A549 (cell line): ENCODE measurements at regions not wholly inside any gene's neighbourhood (a gene's known extent, or its start where the extent isn't known, plus 50 kb on each side); places are given as distances from the start of the nearest gene placed in this dataset.
"Not testable (repeated sequence)": the region's sequence is repeated elsewhere in the genome, so short reads cannot be mapped to it uniquely, and the experiment has no call there.

ENCODE experiments used
- CTCF ChIP-seq: fragments of >200 bp; sonication (Bioruptor Twin); formaldehyde crosslinking; IDR thresholded peaks from 3 replicates; pipeline ENCODE4 v1.5.1; 2016
- EP300 ChIP-seq, 2 experiments: fragments of >200 bp; sonication (Bioruptor Twin); formaldehyde crosslinking; IDR thresholded peaks; 2 replicates in 1 of 2; 3 replicates in 1 of 2; pipeline ENCODE4 v1.6.1; 2016 to 2017
- FOSL2 ChIP-seq, 2 experiments: fragments of 450-650 bp in 1 of 2; fragments of >200 bp in 1 of 2; sonication (Bioruptor Twin) in 1 of 2; formaldehyde crosslinking; IDR thresholded peaks; 2 replicates each; pipeline versions ENCODE4 v1.5.0 to v1.6.1; 2016 to 2020; ENCODE audit warnings: mild to moderate bottlenecking in 1 of 2, moderate library complexity in 1 of 2
- FOXS1 ChIP-seq: fragments of 250-450 bp; sonication (Bioruptor Pico); IDR thresholded peaks from 2 replicates; pipeline ENCODE4 v1.5.0; 2020; ENCODE audit warnings: mild to moderate bottlenecking, moderate library complexity
- HOXA7 ChIP-seq: fragments of 250-450 bp; sonication (Bioruptor Pico); IDR thresholded peaks from 2 replicates; pipeline ENCODE4 v1.5.0; 2020; ENCODE audit warnings: mild to moderate bottlenecking, moderate library complexity
- JUN ChIP-seq, 2 experiments: fragments of >200 bp; sonication (Bioruptor Twin); formaldehyde crosslinking; IDR thresholded peaks; 2 replicates in 1 of 2; 3 replicates in 1 of 2; pipeline ENCODE4 v1.6.1; 2016 to 2017
- JUNB ChIP-seq: fragments of >200 bp; sonication (Bioruptor Twin); formaldehyde crosslinking; IDR thresholded peaks from 2 replicates; pipeline ENCODE4 v1.6.1; 2016
- KDM5A ChIP-seq: fragments of 200-600 bp; sonication (generic); IDR thresholded peaks from 2 replicates; pipeline ENCODE4 v1.6.1; 2016; ENCODE audit warnings: antibody characterized with exemption, mild to moderate bottlenecking
- NFE2L2 ChIP-seq: fragments of 150-350 bp; conservative IDR thresholded peaks from 2 replicates; pipeline ENCODE4 v1.6.1; 2014; ENCODE audit warnings: low read length
- POLR2A ChIP-seq: IDR thresholded peaks from 2 replicates; pipeline ENCODE4 v1.6.1; 2012; ENCODE audit warnings: mild to moderate bottlenecking, low read length
- REST ChIP-seq: fragments of 200-600 bp; sonication (generic); IDR thresholded peaks from 2 replicates; pipeline ENCODE4 v1.6.1; 2016; ENCODE audit warnings: antibody characterized with exemption, mild to moderate bottlenecking, moderate library complexity

- TF ChIP-seq KDM5A; JUNB; REST; NFE2L2; CTCF; FOSL2 (IDR thresholded peaks at IDR 0.05); FOSL2 (CRISPR knock-in tag; IDR thresholded peaks at IDR 0.05); EP300 (IDR thresholded peaks at IDR 0.05); JUN (IDR thresholded peaks at IDR 0.05); HOXA7 (CRISPR knock-in tag); POLR2A; FOXS1: not testable (repeated sequence)
Observed at GRCh38 chr1:76738355-76738754, 128.9 kb upstream of the ST6GALNAC5 start.
